ENCODE measurements at regions not wholly inside any gene's neighbourhood (a gene's known extent, or its start where the extent isn't known, plus 50 kb on each side); places are given as distances from the start of the nearest gene placed in this dataset.

- intact Hi-C loops (cut with DNase I; ENCODE audit: low total_unique reads) = no loop called here
- TF ChIP-seq POLR2A (IDR thresholded peaks at IDR 0.05) (no peak), CTCF (IDR thresholded peaks at IDR 0.05) (no peak), POLR2AphosphoS5 (IDR thresholded peaks at IDR 0.05) (no peak), EP300 (IDR thresholded peaks at IDR 0.05) (no peak)
- H3K27ac ChIP-seq = no peak overlapping the region
- 69 to 77% (median 73%) methylated on average over 4 of the region's 4 CpGs for WGBS, 5 donors
- no peak for DNase-seq
- no peaks in the 10 kb centered on the region for H3K27me3 ChIP-seq
- peaks cover 0 to 16% (median 13%) of the 10 kb centered on the region in 4 donors for H3K9me3 ChIP-seq
- H3K4me1 ChIP-seq = no peaks in the 10 kb centered on the region
- H3K36me3 ChIP-seq = no peaks in the 10 kb centered on the region
- H3K4me3 ChIP-seq = no peak overlapping the region
Observed at GRCh38 chr6:137998461-137999019, 108.7 kb downstream of the PERP start.

- WGBS, 5 donors = 68 to 71% (median 70%) methylated on average over 5 of the region's 5 CpGs
- no peaks in the 10 kb centered on the region for H3K36me3 ChIP-seq
- H3K4me3 ChIP-seq = no peak overlapping the region
- H3K4me1 ChIP-seq = no peaks in the 10 kb centered on the region
- H3K27ac ChIP-seq = no peak overlapping the region
- H3K27me3 ChIP-seq = no peaks in the 10 kb centered on the region
- TF ChIP-seq POLR2AphosphoS5 (IDR thresholded peaks at IDR 0.05) = no peak
- TF ChIP-seq POLR2A (IDR thresholded peaks at IDR 0.05) = no peak
- TF ChIP-seq EP300 (IDR thresholded peaks at IDR 0.05) = no peak
- TF ChIP-seq CTCF (IDR thresholded peaks at IDR 0.05) = no peak
- peaks cover 0 to 16% (median 13%) of the 10 kb centered on the region in 4 donors for H3K9me3 ChIP-seq
- intact Hi-C loops (cut with DNase I; ENCODE audit: low total_unique reads) = loop anchor here (5.0 kb wide), 1 partner anchor 112 kb away; no protein-coding TSS in a partner anchor
- no peak for DNase-seq
Observed at GRCh38 chr6:137999815-138000214, 107.4 kb downstream of the PERP start.

GRCh38 chr6:138000941-138001340, 106.3 kb downstream of the PERP start:
- no peaks in the 10 kb centered on the region for H3K4me1 ChIP-seq
- H3K9me3 ChIP-seq = peaks cover 0 to 16% (median 13%) of the 10 kb centered on the region in 4 donors
- no peak overlapping the region for H3K27ac ChIP-seq
- H3K36me3 ChIP-seq = no peaks in the 10 kb centered on the region
- no peaks in the 10 kb centered on the region for H3K27me3 ChIP-seq
- intact Hi-C loops (cut with DNase I; ENCODE audit: low total_unique reads) = loop anchor here (5.0 kb wide), 1 partner anchor 111 kb away; no protein-coding TSS in a partner anchor
- TF ChIP-seq POLR2A (IDR thresholded peaks at IDR 0.05) = no peak
- TF ChIP-seq CTCF (IDR thresholded peaks at IDR 0.05) = no peak
- no peak for TF ChIP-seq EP300 (IDR thresholded peaks at IDR 0.05)
- TF ChIP-seq POLR2AphosphoS5 (IDR thresholded peaks at IDR 0.05) = no peak
- no peak for DNase-seq
- no peak overlapping the region for H3K4me3 ChIP-seq

GRCh38 chr6:138001750-138002349, 105.4 kb downstream of the PERP start:
- TF ChIP-seq CTCF (IDR thresholded peaks at IDR 0.05) (peak in 5 of 7 experiments; percentile 67 to 85 (median 78)), POLR2AphosphoS5 (IDR thresholded peaks at IDR 0.05) (no peak)
- H3K36me3 ChIP-seq = no peaks in the 10 kb centered on the region
- no peak overlapping the region for H3K27ac ChIP-seq
- no peak overlapping the region for H3K4me3 ChIP-seq
- WGBS, 5 donors = 7 to 15% (median 12%) methylated on average over 6 of the region's 6 CpGs
- peaks cover 0 to 13% (median 11%) of the 10 kb centered on the region in 4 donors for H3K9me3 ChIP-seq
- intact Hi-C loops (cut with DNase I; ENCODE audit: low total_unique reads) = loop anchor here (5.0 kb wide), 1 partner anchor 110 kb away; no protein-coding TSS in a partner anchor
- H3K27me3 ChIP-seq = no peaks in the 10 kb centered on the region
- DNase-seq = peak; percentile 71 to 84
- H3K4me1 ChIP-seq = peaks cover 0 to 2% (median under 1%) of the 10 kb centered on the region in 4 donors

Measured in stomach (tissue), 8 donors.